ENCODE measurements at regions not wholly inside any gene's neighbourhood (a gene's known extent, or its start where the extent isn't known, plus 50 kb on each side); places are given as distances from the start of the nearest gene placed in this dataset.

GRCh38 chr13:34776390-34776981 is 165.6 kb upstream of the NBEA start:
- no peaks in the 10 kb centered on the region for H3K4me1 Mint-ChIP-seq
- H3K27me3 Mint-ChIP-seq = no peaks in the 10 kb centered on the region
- CTCF ChIA-PET = no interaction called here
- no peaks in the 10 kb centered on the region for H3K9me3 Mint-ChIP-seq
- no peak overlapping the region for H3K4me3 Mint-ChIP-seq
- no peaks in the 10 kb centered on the region for H3K36me3 Mint-ChIP-seq
- no peak overlapping the region for H3K27ac Mint-ChIP-seq
- no peak for DNase-seq

GRCh38 chr13:34777089-34777913 is 164.8 kb upstream of the NBEA start:
- no peaks in the 10 kb centered on the region for H3K27me3 Mint-ChIP-seq
- H3K4me3 Mint-ChIP-seq = no peak overlapping the region
- no peak for DNase-seq
- no peaks in the 10 kb centered on the region for H3K36me3 Mint-ChIP-seq
- no peaks in the 10 kb centered on the region for H3K4me1 Mint-ChIP-seq
- no peaks in the 10 kb centered on the region for H3K9me3 Mint-ChIP-seq
- CTCF ChIA-PET = no interaction called here
- H3K27ac Mint-ChIP-seq = no peak overlapping the region

GRCh38 chr13:34777914-34778303 is 164.2 kb upstream of the NBEA start:
- H3K27me3 Mint-ChIP-seq = no peaks in the 10 kb centered on the region
- no peak overlapping the region for H3K4me3 Mint-ChIP-seq

GRCh38 chr13:34779171-34779570 is 162.9 kb upstream of the NBEA start:
- DNase-seq = no peak
- Mint-ChIP-seq H3K27me3 (no peaks in the 10 kb centered on the region), H3K27ac (no peak overlapping the region), H3K4me3 (no peak overlapping the region), H3K36me3 (no peaks in the 10 kb centered on the region), H3K4me1 (no peaks in the 10 kb centered on the region), H3K9me3 (no peaks in the 10 kb centered on the region)
- CTCF ChIA-PET = no interaction called here

More at GRCh38 chr13:34777914-34778303, 164.2 kb upstream of the NBEA start:
- Mint-ChIP-seq H3K9me3 (no peaks in the 10 kb centered on the region), H3K36me3 (no peaks in the 10 kb centered on the region), H3K27ac (no peak overlapping the region), H3K4me1 (no peaks in the 10 kb centered on the region)
- CTCF ChIA-PET = no interaction called here
- DNase-seq = no peak

GRCh38 chr13:34793301-34793700 is 148.8 kb upstream of the NBEA start:
- CTCF ChIA-PET = no interaction called here
- Mint-ChIP-seq H3K27me3 (no peaks in the 10 kb centered on the region), H3K9me3 (no peaks in the 10 kb centered on the region), H3K4me3 (no peak overlapping the region), H3K36me3 (no peaks in the 10 kb centered on the region), H3K27ac (no peak overlapping the region), H3K4me1 (no peaks in the 10 kb centered on the region)
- no peak for DNase-seq

- Mint-ChIP-seq H3K27ac (no peak overlapping the region), H3K4me3 (no peak overlapping the region), H3K36me3 (no peaks in the 10 kb centered on the region), H3K9me3 (peaks cover 3% of the 10 kb centered on the region), H3K4me1 (no peaks in the 10 kb centered on the region), H3K27me3 (no peaks in the 10 kb centered on the region)
- DNase-seq = no peak
- CTCF ChIA-PET = no interaction called here
These were observed 138.3 kb upstream of the NBEA start for GRCh38 chr13:34803756-34804155.

GRCh38 chr13:34805347-34805746 is 136.7 kb upstream of the NBEA start:
- no peaks in the 10 kb centered on the region for H3K27me3 Mint-ChIP-seq
- no peak for DNase-seq
- no peak overlapping the region for H3K27ac Mint-ChIP-seq
- peaks cover 3% of the 10 kb centered on the region for H3K9me3 Mint-ChIP-seq
- no peaks in the 10 kb centered on the region for H3K36me3 Mint-ChIP-seq
- CTCF ChIA-PET = no interaction called here
- H3K4me3 Mint-ChIP-seq = no peak overlapping the region
- H3K4me1 Mint-ChIP-seq = no peaks in the 10 kb centered on the region

- H3K4me3 Mint-ChIP-seq = no peak overlapping the region
- H3K27me3 Mint-ChIP-seq = no peaks in the 10 kb centered on the region
- no peak overlapping the region for H3K27ac Mint-ChIP-seq
- H3K9me3 Mint-ChIP-seq = peaks cover 9% of the 10 kb centered on the region
- DNase-seq = no peak
- CTCF ChIA-PET = no interaction called here
- no peaks in the 10 kb centered on the region for H3K4me1 Mint-ChIP-seq
- H3K36me3 Mint-ChIP-seq = no peaks in the 10 kb centered on the region
These were observed 133.4 kb upstream of the NBEA start for GRCh38 chr13:34808649-34809048.

- no peaks in the 10 kb centered on the region for H3K27me3 Mint-ChIP-seq
- H3K27ac Mint-ChIP-seq = no peak overlapping the region
- CTCF ChIA-PET = no interaction called here
- H3K4me3 Mint-ChIP-seq = no peak overlapping the region
- peaks cover 9% of the 10 kb centered on the region for H3K9me3 Mint-ChIP-seq
- H3K4me1 Mint-ChIP-seq = no peaks in the 10 kb centered on the region
- DNase-seq = no peak
- no peaks in the 10 kb centered on the region for H3K36me3 Mint-ChIP-seq
These were observed 131.1 kb upstream of the NBEA start for GRCh38 chr13:34810996-34811395.

GRCh38 chr13:34815526-34815925 is 126.5 kb upstream of the NBEA start:
- no peak overlapping the region for H3K4me3 Mint-ChIP-seq
- peaks cover 9% of the 10 kb centered on the region for H3K9me3 Mint-ChIP-seq
- CTCF ChIA-PET = no interaction called here
- no peaks in the 10 kb centered on the region for H3K36me3 Mint-ChIP-seq
- no peaks in the 10 kb centered on the region for H3K4me1 Mint-ChIP-seq
- DNase-seq = no peak
- no peak overlapping the region for H3K27ac Mint-ChIP-seq
- no peaks in the 10 kb centered on the region for H3K27me3 Mint-ChIP-seq

GRCh38 chr13:34816245-34816884 is 125.7 kb upstream of the NBEA start:
- Mint-ChIP-seq H3K36me3 (no peaks in the 10 kb centered on the region), H3K4me1 (no peaks in the 10 kb centered on the region), H3K4me3 (no peak overlapping the region), H3K27ac (no peak overlapping the region), H3K27me3 (no peaks in the 10 kb centered on the region), H3K9me3 (peaks cover 9% of the 10 kb centered on the region)
- DNase-seq = no peak
- CTCF ChIA-PET = no interaction called here

- Mint-ChIP-seq H3K4me3 (no peak overlapping the region), H3K27ac (no peak overlapping the region)
- CTCF ChIA-PET = no interaction called here
These were observed 125.0 kb upstream of the NBEA start for GRCh38 chr13:34816908-34817665.

GRCh38 chr13:34822650-34823049 is 119.4 kb upstream of the NBEA start:
- no peaks in the 10 kb centered on the region for H3K36me3 Mint-ChIP-seq
- no peaks in the 10 kb centered on the region for H3K9me3 Mint-ChIP-seq
- no peak overlapping the region for H3K4me3 Mint-ChIP-seq
- H3K27ac Mint-ChIP-seq = no peak overlapping the region
- no peaks in the 10 kb centered on the region for H3K27me3 Mint-ChIP-seq
- CTCF ChIA-PET = no interaction called here
- DNase-seq = no peak
- no peaks in the 10 kb centered on the region for H3K4me1 Mint-ChIP-seq

More at GRCh38 chr13:34816908-34817665, 125.0 kb upstream of the NBEA start:
- H3K27me3 Mint-ChIP-seq = no peaks in the 10 kb centered on the region
- no peaks in the 10 kb centered on the region for H3K4me1 Mint-ChIP-seq
- no peaks in the 10 kb centered on the region for H3K36me3 Mint-ChIP-seq
- H3K9me3 Mint-ChIP-seq = peaks cover 5% of the 10 kb centered on the region
- no peak for DNase-seq

GRCh38 chr13:34826432-34826831 is 115.6 kb upstream of the NBEA start:
- no peaks in the 10 kb centered on the region for H3K4me1 Mint-ChIP-seq
- no peak overlapping the region for H3K4me3 Mint-ChIP-seq
- H3K27ac Mint-ChIP-seq = no peak overlapping the region
- CTCF ChIA-PET = no interaction called here
- no peaks in the 10 kb centered on the region for H3K27me3 Mint-ChIP-seq
- DNase-seq = no peak
- H3K9me3 Mint-ChIP-seq = no peaks in the 10 kb centered on the region
- no peaks in the 10 kb centered on the region for H3K36me3 Mint-ChIP-seq
